Hematopoietic multipotent progenitor cell treated with erythropoietin and hydrocortisone succinate and interleukin-3 and kit ligand, for 8 days (in vitro differentiated cells): ENCODE measurements at regions not wholly inside any gene's neighbourhood (a gene's known extent, or its start where the extent isn't known, plus 50 kb on each side); places are given as distances from the start of the nearest gene placed in this dataset.

Source experiments
- DNase-seq: peaks from one replicate; pipeline ENCODE4 v3.0.0-alpha.2; 2015

DNA sequence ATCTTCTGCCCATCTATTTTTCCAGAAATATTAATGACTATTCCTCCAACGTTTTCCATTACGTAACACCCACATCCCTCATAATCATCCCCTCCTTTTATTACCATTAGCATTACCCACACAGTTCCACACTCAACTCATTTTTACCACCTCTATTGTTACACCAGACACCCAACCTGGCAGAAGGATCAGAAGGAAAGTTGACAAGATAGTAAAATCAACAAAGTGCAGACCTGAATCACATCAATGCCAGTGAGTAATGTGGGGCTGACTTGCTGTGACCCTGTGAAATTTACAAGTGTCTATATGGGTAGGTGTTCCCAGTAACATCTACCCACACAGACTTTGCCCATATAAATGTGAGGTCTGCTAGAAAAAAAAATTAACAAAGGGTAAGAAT is 568.2 kb downstream of the MAFB start:
- no peak for DNase-seq

DNA sequence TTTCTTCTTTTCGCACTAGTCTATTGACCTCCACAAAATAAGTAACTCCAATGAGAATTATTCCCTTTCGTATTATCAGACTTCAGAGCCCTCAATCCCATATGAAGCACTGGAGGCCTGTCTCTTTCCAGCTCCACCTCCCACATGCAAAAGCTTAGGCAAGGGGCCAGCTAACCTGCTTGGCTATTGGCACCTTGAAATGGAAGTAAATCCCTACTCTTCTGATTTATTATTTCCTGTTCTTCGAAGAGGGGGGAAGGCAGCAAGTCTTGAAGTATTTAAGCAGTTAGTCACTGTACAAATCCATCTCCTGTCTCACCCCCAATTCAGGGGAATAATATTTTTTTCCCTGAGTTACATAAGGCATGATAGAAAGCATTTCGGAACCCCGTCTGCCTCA is 577.8 kb downstream of the MAFB start:
- DNase-seq, result no peak

- DNase-seq, result no peak
Observed at GRCh38 chr20:40110311-40110831, 578.7 kb downstream of the MAFB start.

- no peak for DNase-seq
Observed at GRCh38 chr20:40109136-40109535, 579.9 kb downstream of the MAFB start.

- no peak for DNase-seq
Observed at GRCh38 chr20:40108321-40108720, 580.7 kb downstream of the MAFB start.

GRCh38 chr20:40104959-40105358 is 584.1 kb downstream of the MAFB start:
- DNase-seq, result no peak

GRCh38 chr20:40103420-40103819 is 585.6 kb downstream of the MAFB start:
- DNase-seq, result no peak

DNA sequence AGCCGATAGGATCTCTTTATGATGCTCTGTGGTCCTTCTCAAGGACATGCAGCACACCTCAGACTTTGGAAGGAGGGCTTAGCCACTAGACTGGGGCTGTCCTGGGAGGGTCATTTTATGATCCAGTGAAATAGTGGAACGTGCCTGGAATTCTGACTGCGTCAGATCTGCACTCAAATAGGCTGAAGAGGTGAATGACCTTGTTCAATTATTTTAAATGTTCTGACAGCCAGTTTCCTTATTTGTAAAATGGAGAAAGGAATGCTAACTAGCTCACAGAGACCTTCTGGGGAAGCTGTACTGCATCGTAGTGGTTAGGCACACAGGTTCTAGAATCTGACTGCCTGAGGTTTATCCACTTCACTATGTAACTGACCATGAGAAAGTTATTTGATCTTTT is 587.5 kb downstream of the MAFB start:
- DNase-seq, result no peak

DNA sequence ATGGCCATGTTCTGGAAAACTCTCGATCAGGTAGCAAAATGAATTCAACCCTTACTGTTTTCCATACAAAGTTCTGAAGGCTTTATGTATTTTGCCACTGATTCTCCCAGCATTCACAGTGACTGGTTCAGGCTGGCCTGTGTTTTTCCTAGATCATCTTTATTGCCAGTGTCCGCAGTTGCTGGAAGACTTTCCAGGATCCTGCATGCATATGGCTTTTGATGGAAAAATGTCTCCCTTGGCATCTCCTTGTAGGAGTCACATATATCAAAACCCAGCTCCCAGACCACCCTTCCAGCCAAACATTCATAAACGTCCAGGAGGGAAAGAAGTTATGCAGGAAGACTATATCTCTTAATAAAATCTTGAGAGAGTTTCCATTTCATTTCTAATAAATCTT is 588.8 kb downstream of the MAFB start:
- DNase-seq, result no peak

DNA sequence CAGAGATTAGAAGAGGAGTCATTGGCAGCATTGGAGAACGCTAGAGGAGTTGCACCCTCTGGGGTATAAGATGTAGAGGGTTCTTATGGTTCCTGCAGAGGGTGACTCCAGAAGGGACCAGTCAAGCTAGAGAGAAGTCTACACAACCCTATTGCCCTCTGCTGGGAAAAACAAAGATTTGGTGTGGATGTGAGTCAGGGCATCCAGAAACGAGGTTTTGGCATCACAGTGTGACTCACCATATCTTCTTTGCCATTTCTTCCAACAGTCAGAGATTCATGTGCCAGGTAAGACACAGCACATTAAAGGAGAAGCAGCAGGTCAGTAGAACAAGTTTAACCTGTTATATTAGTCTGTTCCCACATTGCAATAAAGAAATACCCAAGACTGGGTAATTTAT is 598.8 kb downstream of the MAFB start:
- no peak for DNase-seq

DNA sequence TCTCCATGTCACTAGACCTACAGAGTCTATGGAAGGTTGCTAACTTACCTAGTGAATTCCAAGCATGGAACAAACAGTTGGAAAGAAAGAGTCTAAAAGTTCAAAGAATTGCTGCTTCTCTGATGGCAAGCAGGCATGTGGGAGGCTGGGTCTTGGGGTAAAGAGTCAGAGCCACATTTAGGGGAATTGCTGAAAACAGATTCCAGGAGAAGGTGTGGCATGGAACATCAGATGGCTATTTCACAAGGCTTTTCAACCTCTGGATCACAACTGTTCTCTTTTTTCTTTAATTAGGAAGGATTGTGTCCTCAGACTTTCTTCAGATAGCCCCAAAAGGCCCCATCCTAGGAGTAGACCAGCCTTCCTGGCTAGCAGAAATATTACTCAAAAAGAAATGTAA is 601.5 kb downstream of the MAFB start:
- no peak for DNase-seq

DNA sequence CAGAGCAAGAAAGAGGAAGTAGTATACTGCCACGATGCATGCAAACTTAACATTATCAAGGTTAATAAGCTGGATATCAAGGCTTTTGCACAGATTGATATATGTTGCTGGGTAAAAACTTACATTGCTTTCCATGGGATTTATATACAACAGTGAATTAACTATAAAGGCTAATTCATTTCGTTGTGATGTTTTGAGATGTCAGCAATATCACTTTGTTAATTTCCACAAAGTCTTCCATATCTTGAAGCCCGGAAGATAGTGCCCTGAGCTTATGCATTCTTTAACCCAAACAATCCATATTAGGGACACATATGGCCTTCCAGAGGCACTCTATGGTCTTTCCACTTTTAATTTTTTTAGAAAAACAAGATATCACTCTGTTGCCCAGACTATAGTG is 603.5 kb downstream of the MAFB start:
- no peak for DNase-seq

DNA sequence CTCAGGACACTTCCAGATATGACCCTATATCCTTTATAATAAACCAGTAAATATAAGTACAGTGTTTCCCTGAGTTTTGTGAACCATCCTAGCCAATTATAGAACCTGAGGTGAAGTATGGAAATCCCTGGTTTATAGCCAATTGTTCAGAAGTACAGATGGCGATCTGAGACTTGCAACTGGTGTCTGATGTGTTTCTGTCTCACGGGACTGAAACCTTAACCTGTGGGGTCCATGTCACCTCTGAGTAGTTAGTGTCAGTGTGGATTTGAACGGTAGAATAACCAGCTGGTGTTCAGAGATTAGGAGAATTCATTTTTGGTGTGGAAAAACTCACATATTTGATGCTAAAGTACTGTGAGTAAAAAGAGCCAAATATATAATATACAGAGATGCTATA is 606.6 kb downstream of the MAFB start:
- no peak for DNase-seq

DNA sequence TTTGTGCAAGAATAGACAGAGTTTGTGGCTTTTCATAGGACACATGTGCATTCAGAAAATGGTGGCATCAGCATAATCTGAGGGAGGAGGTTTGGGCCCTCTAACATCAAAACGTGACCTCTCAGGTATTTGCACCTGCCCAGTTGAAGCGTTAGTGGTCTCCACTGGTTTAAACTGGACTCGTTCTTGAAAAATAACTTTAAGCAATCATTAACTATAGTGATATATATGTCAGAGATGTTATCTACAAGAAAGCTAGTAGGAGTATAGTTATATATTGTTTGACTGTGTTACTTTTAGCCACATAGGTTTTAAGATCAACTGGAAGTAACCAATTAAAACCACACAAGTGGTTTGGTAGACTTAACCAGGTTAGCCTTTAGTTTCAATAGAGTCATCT is 607.4 kb downstream of the MAFB start:
- no peak for DNase-seq

DNA sequence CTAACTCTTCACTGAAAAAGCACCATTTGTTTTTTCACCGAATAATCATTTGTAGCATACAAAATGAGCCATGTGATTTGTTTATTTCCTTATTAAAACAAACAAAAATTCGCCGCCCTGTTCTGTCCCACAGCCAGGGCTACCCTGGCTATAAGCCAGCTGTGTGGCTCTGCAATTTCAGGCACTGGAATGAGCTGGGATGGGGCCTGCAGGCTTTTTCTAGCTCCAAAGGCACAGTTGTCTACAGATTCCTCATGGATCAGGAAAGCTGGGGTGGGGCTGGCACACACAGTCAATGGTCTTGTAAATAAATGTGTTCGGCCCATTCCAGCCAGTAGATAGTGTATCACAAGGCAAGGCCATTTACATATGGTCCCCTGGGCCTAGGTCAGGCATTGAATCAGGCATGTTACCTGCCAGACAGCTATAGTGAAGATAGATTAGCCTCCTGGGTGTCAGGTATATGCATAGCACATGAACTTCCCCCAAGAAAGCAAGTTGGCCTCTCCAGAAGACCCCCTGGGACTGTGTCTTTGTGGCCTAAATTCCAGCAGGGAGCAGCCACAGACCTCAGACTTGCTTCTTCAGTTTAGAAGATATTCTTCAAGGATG is 608.9 kb downstream of the MAFB start:
- DNase-seq, result no peak

DNA sequence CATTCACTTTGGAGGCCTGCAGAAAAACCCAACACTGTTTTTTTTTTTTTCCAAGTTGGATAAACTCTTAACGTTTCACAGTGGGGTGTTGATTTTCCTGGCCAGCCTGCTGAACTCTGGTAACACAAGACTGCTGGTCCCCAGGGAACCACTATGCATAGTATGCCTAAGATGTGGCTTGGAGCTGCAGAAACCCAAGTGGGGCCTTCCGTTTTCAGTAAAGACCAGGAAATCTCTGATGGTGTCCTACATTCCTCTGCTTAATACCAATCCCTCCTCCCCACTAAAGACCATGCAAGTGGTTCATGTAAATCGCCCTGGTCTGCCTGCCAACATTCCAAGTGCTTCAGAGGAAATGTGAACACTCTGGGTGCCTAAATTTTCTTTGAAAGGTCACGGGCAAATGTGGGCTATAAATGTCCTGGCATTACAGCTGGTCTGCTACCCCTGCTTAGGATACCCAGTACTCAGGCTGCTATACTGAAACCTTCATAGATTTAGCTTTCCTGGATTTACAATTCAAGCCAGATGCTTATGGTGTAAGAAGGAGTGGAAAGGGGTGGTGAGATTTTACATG is 615.4 kb downstream of the MAFB start:
- DNase-seq, result no peak

DNA sequence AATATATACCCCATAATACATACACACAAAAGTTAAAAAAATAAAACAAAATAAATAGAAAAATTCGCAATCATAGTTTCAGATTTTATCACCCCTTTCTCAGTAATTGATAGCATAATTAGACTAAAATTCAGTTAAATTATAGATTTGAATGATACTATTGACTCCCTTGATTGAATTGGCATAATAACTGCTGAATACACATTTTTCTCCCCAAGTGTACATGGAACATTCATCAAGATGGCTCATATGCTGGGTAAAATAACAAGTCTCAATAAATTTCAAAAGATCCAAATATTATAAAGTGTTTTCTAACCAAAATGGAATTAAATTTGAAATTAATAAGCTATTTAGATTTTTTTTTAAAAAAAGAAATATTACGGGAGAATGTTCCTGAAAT is 616.1 kb downstream of the MAFB start:
- DNase-seq, result no peak

DNA sequence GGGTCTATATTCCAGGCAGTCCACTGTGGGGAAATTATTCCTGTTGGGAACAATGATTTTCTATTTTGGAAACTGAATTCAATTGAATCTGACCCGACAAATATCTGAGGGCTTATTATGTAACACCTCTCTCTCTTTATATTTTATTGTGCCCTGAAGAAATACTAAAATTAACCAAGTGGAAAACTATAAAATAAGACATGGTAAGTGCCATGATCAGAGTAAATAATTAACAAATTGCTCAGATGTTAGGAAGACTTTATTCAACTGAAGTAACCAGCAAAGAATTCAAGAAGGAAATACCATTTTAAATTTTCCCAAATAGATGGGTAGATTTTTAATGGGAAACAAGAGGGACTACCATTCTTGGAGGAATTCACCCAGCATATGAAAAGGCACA is 632.9 kb downstream of the MAFB start:
- no peak for DNase-seq

- DNase-seq, result no peak
Observed at GRCh38 chr20:40055711-40056110, 633.3 kb downstream of the MAFB start.

DNA sequence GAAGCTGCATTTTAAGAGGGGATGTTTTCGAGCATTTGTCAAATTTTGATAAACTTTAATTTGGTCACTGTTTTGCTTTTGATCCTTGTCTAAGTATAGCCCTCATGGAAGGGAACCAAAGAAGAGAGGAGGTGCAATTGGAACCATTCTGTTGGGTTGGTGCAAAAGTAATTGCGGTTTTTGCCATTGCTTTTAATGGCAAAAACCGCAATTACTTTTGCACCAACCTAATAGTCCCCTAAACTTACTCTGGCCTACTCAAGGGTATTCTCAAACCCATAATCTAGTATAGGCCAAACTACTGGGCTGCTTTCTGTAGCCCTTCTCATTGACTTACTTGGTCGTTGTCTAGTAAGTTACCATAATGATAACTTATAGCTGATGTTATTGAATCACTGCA is 634.7 kb downstream of the MAFB start:
- no peak for DNase-seq

DNA sequence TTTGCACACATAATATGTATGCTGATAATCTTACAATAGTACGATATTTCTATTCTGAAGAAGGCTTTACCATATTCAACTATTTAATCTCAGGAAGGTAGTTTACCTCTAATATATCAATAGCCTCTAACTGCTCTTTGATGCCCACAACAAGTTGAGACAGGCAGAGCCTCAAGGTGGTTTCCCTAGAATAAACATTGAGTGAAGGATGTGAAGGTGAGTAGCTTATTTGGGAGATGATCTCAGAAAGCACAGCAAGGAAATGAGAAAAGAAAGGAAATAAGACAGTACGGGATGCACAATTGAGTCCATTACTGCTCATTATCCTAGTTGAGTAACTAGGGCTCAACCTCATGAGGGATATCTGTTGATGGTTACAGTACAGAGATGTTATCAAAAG is 638.4 kb downstream of the MAFB start:
- DNase-seq, result no peak

- DNase-seq, result no peak
Observed at GRCh38 chr20:40049854-40050253, 639.2 kb downstream of the MAFB start.

DNA sequence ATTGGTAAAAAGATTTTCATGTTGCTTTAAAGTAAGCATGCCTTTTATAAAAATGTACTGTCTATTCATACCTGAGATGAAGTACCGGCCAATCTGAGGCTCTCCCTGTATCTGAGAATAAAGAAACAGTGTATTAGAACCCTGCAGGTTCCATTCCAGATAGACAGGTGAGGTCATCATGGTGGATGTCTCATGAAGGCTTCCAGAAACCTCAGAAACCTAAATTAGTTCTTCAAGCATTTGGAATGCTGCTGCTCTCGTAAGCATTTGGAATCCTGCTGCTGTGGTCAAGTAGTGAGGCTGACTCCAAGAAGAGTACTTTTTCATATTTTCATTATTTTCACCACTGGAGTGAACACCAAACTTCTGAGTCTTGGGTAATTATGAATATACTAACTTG is 642.3 kb downstream of the MAFB start:
- DNase-seq, result no peak

DNA sequence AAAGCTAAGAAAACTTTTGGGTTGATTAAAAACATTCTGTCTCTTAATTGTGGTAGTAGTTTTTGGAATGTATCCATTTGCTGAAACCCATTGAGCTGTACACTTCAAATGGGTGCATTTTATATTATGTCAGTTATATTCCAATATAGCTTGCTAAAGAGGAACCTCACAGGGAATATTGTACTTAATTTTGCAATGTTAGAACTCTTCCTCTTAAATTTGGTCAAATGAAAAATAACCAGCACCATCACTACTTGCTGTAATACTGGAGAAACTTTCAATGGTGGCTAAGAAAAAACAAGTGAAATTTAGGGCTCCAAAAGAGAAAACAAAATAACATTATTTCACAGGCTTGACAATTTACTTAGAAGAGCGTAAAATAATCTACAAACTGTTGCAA is 651.5 kb downstream of the MAFB start:
- DNase-seq, result no peak

DNA sequence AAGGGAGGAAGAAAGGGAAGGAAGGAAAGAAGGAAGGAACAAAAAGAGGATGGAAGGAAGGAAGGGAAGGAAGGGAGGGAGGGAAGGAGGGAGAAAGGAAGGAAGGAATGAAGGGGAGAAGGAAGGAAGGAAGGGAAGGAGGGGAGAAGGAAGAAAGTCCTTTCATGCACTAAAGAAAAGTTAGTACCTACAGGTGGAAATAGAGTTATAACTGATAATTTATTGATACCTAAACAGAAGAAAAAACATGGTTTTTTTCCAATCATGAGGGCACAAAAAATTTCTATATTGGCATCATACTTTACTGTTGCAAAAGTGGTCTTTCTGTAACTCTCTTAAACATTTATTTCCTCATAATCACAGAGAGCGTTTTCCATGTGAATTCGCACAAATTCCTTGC is 659.4 kb downstream of the MAFB start:
- DNase-seq, result no peak
